ENCODE measurements at regions not wholly inside any gene's neighbourhood (a gene's known extent, or its start where the extent isn't known, plus 50 kb on each side); places are given as distances from the start of the nearest gene placed in this dataset.

GRCh38 chr15:69715210-69715609 lies 262.6 kb downstream of the RPLP1 start:
- DNase-seq (ENCODE audit: low spot score), result no peak

- DNase-seq (ENCODE audit: low spot score), result no peak
Measured at GRCh38 chr15:69718436-69718835, 265.8 kb downstream of the RPLP1 start.

- DNase-seq (ENCODE audit: low spot score), result peak; percentile 25
Measured at GRCh38 chr15:69718916-69719315, 266.3 kb downstream of the RPLP1 start.

DNA sequence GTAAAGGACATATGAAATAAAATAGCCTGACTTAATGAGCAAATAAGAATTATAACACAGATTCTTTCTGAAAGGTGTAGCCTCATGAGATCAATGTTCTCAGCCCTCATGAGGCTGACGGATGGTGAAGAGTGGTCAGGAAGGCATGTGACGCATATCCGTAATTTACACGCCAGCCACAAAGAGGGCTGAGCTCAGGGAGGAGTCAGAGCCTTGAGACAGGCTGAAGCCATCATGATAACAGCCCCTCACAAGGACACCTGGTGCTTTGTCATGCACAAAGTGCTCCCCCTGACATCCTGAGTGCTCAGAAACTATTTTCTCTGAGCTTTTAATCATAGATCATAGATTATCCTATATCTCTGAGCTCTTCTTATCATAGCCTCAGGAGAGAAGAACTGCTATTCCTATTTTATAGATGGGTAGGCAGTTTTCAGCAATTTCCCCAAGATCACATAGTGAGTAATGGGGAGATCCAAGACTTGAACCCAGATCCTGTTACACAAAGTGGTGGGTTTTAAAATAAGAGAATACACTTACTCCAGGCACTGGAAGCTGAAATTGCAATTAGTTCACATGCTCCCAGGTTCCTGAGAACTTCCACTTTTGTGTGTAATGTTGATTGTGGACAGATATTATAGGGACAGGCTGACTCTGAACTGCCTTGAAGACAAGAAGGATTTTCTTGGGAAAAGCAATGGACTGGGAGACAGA lies 267.1 kb downstream of the RPLP1 start:
- DNase-seq (ENCODE audit: low spot score), result peak; percentile 19

- DNase-seq (ENCODE audit: low spot score), result no peak
Measured at GRCh38 chr15:69720536-69720935, 267.9 kb downstream of the RPLP1 start.

- DNase-seq (ENCODE audit: low spot score), result no peak
Measured at GRCh38 chr15:69722924-69723323, 270.3 kb downstream of the RPLP1 start.

DNA sequence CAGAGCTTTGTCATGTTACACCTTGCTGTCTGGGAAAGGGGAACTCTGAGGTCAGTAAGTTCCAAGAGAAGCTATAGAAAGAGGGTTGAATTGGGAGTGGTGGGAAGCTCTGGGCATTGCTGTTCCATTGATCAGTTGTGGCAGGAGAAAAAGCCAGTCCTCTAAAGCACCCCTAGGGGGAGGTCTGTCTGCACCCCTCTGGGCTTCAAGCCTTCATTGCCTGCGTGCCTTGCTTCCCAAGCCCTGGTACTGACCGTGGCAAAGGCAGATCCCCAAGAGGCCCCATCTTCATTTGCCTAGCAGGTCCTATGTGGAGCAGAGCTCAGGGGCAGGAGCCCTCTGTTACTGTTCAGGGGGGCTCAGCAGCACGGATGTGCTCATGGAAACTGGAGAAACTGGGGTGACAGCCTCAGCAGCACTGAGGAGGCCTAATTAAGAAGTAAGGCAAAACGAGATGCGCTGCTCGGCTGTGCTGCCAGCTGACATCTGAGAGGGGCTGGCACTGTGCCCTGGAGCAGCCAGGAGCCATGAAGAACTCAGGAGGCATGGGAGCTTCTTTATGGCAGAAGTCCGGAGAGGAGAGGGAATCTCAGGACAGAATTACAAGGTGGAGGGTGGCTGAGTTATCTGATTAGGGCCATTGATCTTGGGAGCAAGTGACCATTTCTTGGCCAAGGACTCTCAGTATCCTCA lies 270.9 kb downstream of the RPLP1 start:
- no peak for DNase-seq (ENCODE audit: low spot score)

- no peak for DNase-seq (ENCODE audit: low spot score)
Measured at GRCh38 chr15:69724333-69724732, 271.7 kb downstream of the RPLP1 start.

GRCh38 chr15:69725275-69725674 lies 272.7 kb downstream of the RPLP1 start:
- no peak for DNase-seq (ENCODE audit: low spot score)

DNA sequence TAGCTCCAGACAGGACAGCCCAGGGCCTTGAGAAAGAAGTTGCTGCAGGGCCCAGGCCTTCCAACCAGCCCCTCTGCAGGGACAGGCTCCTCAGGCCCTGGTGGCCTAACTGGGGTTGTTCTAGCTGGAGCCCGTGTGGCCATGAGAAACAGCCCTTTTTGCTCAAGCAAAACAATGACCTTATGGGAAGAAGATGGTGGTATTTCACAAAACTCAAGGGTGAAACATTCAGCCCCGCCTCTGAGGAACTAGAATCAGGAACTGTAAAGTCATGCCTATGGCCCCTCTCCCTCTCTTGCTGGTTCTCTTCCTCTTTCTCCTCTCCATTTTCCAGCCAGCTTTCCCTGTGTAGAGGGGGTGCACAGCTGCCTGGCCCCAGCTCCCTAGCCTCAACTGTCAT lies 273.3 kb downstream of the RPLP1 start:
- no peak for DNase-seq (ENCODE audit: low spot score)

DNA sequence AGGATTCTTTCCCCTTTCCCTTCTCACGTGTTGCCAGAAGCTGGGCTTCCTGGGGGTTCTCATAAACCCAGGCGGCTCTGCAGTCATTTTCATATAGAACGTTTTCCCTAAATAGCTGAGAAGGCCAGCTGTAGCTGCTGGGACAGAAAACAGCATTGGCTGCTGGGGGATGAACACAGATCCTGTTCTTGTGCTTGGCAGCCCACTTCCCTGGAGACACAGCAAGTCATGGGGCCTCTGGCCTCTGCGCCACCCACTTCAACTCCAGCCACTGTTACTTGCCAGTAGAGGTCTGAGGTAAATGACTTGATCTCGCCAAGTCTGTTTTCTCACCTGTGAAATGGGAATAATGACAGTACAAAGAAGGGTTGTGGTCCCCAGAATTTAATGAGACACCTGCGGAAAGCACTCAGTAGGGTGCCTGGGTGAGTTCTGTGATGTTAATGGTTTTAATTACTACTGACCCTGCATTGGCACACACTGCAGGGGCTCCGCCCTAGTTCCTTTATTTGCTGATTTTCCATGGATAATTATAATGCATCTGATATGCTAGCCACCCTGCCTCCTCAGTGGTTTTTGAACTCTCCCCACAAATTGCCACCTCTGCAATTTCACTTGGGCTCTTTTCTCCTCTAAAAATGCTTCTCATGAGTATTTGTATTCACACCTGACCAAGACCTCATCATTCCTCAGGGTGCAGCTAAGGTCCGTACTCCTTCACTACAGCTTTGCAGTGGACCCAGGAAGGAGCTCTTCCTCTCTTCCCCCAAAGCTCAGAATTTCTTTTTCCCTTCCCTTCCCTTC lies 274.7 kb downstream of the RPLP1 start:
- DNase-seq (ENCODE audit: low spot score), result no peak

DNA sequence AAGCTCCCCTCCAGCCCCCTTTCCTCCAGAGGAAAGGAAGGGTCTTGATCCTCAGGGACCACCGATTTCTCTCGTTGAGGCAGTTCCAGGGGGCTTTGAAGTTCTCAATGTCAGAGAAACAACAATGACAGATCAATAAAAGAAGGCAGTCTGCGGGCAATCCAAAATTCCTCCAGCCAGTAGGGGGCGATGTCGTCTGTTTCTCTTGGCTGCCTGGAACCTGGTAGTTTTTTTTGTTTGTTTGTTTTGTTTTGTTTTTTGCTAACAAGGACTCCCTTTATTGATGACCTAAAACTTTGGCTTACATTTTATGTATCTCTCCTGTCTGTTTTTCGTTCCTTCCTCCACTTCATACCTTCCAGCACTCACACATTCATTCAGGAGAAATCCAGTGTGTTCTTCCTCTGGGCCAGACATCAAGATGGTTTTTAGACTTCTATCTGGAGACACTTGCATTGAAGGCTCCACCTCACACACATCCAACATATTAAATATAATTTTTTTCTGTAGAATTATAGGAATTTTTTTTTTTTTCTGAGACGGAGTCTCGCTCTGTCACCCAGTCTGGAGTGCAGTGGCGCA lies 276.6 kb downstream of the RPLP1 start:
- DNase-seq (ENCODE audit: low spot score), result peak; percentile 60

DNA sequence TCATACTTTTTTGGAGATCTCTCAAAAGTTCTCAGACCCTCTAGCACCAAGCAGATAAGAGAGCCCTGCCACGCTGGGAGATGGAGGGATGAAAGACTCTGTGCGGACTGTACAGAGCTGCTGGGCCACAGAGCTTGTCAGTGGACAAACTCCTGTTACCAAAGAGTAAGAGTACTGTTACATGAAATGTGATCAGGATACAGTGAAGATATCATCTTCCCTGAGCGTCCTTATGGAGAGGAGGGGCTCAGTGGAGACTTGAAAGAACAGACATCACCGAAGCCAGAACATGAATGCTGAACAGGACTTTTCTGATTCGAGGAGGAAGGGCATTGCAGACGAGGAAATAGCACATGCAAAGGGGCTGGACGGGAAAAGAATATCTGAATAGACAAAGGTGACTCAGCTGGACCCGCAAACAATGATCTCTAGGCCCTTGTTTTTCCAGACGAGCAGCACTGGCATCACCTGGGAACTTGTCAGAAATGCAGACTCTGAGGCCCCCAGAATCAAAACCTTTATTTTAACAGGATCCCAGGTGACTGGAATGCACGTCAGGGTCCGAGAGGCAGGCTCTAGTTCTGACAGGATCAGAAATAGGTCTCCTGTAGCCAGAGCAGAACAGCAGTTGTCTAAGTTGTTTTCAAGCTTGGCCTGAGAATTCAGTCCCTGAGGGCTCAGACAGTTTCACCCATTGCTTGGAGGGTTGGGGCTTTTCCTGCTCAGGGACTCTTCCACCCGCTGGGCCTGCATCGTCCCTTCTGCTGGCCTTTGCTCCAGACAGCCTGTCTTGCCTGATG lies 277.9 kb downstream of the RPLP1 start:
- DNase-seq (ENCODE audit: low spot score), result no peak

DNA sequence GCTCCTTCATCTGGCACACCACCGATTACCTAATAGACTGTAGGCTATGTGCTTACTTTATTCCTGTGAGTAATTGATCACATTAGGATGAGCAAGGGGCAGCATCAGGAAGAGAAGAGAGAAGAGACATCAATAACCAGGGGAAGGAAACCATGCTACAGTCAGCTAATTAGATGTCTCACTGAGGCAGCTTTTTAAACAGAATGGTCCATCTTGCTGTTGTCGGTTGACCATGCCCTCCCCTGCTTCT lies 278.4 kb downstream of the RPLP1 start:
- DNase-seq (ENCODE audit: low spot score), result no peak

DNA sequence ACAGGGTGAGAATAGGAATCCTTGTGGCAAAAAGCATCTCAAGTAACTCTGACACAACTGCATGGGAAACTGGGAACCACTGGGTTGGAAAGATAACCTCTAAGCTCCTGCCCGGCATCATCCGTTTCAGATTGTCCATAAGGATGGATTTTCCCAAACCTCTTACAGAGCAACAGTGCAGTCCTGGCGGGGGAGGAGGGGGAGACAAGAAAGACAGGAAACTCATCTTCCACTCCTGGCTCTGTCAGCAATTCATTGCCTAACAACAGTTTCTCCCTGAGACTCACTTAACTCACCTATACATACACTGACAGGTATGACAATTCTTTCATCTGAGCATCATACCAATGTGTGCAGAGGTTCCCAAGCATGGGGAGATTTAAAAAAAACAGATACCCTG lies 279.0 kb downstream of the RPLP1 start:
- DNase-seq (ENCODE audit: low spot score), result no peak

- DNase-seq (ENCODE audit: low spot score), result no peak
Measured at GRCh38 chr15:69732133-69732532, 279.5 kb downstream of the RPLP1 start.

GRCh38 chr15:69734699-69735098 lies 282.1 kb downstream of the RPLP1 start:
- no peak for DNase-seq (ENCODE audit: low spot score)

- no peak for DNase-seq (ENCODE audit: low spot score)
Measured at GRCh38 chr15:69735121-69735520, 282.5 kb downstream of the RPLP1 start.

GRCh38 chr15:69736161-69736560 lies 283.5 kb downstream of the RPLP1 start:
- DNase-seq (ENCODE audit: low spot score), result no peak

DNA sequence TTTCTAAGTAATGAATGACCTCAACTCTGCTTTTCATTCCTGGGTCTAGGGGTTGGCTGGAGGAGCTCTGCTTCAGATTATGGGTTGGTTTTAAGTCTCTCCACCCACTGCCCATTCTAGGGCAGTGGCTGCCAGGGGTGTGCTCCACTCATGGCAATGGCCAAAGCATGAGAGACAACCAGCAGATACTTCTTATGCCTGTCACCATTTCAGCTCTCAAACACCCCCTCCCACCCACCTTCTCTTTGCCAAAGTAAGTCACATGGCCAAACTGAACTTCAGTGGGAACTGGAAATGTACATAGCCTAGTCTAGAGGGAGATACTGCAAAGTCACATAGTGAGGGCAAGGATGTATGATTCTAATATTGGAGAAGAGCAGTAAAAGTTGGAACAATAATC lies 285.3 kb downstream of the RPLP1 start:
- DNase-seq (ENCODE audit: low spot score), result no peak

- no peak for DNase-seq (ENCODE audit: low spot score)
Measured at GRCh38 chr15:69740684-69741083, 288.1 kb downstream of the RPLP1 start.

- no peak for DNase-seq (ENCODE audit: low spot score)
Measured at GRCh38 chr15:69742361-69742760, 289.7 kb downstream of the RPLP1 start.
